HG03565 (cell line): ENCODE measurements at regions not wholly inside any gene's neighbourhood (a gene's known extent, or its start where the extent isn't known, plus 50 kb on each side); places are given as distances from the start of the nearest gene placed in this dataset.

Experiments
- ATAC-seq: cut with Tn5 transposase; IDR thresholded peaks from one replicate; pipeline ENCODE4 v1.9.1; 2021; ENCODE audit warnings: mild to moderate bottlenecking, moderate library complexity; ENCODE audit not compliant: unreplicated experiment

- no peak for ATAC-seq
Measured at GRCh38 chr6:134744301-134744700, 205.6 kb downstream of the ALDH8A1 start.

DNA sequence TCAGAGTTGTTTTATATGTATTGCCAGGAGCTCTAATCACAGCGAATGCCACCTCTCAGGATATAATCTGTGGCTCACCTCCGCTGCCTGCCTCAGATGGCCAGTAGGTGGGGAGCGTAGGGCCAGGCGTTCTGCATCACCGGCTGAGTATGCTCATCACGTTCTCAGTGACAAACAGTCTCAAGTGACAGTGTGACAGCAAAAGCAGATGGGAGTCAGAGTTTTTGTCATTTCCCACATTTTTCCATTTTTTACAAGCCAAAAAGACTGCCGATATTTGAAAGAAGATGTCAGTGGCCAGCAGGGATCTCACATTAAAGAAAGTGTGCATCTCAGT, 208.7 kb downstream of the ALDH8A1 start:
- no peak for ATAC-seq

DNA sequence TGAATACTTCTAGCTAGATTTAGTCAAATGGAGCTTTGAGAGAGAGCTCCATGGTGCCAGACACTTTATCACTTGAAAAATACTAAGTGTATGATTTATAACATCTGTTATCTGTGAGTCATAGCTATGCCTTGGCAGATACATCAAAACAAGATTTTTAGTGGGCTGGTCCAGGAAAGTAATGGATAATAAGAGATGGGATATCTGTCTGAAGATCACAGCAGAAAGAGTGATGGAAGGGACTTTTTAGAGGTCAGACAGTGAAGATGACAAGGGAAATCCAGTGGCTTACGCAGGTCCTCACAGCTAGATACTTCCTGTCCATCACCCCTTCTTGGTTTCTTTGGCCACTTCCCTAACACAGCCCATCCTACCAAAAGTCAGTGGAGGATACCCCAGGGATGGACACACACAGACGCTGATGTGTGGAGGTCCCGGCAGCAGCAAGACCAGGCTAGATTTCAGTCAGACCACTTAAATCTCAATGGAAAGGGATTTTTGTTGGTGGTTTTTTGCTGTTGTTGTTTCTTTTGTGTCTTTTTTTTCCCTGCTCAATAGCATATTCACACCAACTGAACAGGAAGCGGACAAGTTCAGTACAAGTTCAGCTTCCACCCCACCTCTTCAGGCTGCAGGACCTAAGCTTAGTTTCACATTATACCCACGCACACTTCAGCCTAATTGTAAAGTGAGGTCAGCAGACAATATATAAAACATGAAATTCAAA, 209.3 kb downstream of the ALDH8A1 start:
- no peak for ATAC-seq

DNA sequence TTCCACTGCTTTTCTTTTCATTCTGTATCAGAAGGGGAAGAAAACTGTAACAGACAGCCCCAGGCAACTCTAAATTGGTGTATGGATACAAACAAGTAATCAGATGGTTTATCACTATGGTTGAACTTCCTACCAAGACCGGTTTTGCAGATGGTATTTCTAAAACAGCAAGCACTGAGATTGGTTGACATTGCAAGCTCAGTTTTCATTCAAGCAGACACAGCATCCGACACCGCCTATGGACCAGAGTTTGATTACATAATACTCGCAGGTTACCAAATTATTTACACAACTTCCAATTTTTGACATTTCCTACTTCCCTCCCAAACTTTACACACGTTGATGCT, 209.9 kb downstream of the ALDH8A1 start:
- no peak for ATAC-seq

DNA sequence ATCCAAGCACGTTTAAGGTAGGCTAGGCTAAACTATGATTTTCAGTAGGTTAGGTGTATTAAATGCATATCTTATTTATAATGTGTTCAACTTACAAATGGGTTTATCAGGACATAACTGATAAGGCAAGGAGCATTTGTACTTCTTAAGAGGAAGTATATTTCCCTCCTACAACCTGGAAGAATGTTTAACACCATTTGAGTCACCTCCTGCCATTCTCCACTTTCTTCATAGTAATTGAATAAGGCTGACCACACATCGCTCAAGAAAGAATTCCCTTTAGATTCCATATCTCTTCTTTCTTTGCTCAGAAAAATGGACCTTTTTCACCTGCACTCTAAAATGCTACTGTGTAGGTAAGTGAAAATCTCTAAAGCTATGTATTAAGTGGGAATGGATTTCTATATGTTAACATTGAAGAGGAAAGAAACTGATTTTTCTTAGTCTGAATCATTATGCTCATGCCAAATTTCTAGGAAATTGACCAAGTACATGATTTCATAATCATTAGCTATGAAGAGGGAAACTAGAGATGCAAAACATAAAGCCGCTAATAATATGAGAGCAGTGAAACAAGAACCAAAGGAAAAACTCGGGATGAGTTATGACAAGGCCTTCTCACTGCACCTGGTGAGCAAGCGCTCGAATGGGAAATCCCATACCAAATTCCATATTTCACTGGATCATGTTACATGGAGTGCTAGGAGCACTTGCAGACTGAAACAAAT, 210.4 kb downstream of the ALDH8A1 start:
- ATAC-seq: no peak

GRCh38 chr6:134738211-134738885, 211.6 kb downstream of the ALDH8A1 start:
- no peak for ATAC-seq

DNA sequence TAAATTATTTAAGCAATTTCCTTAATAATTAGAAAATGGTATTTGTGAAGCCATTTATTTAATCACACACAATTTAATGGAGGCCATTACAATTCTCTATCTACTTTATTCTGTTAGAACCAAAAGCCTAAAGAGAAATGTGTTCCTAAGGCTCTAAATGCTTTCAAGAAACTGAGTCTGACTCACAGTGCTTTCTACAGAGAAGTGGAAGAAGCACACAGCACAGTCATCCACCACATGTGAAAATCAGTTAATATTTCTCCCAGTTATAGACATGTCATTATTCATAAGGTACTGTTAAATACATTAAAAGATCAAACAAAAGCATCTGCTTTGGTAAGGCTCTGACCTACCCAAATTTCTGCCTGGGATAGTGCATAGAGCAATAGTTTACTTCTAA, 214.4 kb downstream of the ALDH8A1 start:
- no peak for ATAC-seq

- ATAC-seq: no peak
Measured at GRCh38 chr6:134734312-134734869, 215.5 kb downstream of the ALDH8A1 start.

- no peak for ATAC-seq
Measured at GRCh38 chr6:134733801-134734200, 216.1 kb downstream of the ALDH8A1 start.

- ATAC-seq: no peak
Measured at GRCh38 chr6:134732763-134733162, 217.1 kb downstream of the ALDH8A1 start.

GRCh38 chr6:134731615-134732014, 218.3 kb downstream of the ALDH8A1 start:
- ATAC-seq: no peak

DNA sequence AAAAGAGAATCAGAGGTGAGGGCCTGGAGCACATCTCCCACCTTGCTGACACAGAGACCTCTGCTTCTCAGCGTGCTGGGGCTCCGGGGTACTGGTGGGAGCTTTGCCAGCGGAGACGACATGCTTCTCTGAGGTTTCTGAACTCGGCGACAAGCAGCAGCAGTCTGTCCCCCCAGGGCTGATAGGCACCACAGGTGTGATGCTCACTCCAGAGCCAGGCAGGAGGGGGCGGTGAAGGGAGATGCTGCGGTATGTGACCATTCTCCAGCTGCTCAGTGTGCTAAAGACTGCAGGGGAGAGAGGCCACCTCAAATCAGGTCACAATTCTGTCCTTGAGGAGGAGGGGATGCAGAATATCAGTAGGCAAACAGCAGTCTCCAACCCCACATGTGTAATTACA, 219.9 kb downstream of the ALDH8A1 start:
- ATAC-seq: no peak

DNA sequence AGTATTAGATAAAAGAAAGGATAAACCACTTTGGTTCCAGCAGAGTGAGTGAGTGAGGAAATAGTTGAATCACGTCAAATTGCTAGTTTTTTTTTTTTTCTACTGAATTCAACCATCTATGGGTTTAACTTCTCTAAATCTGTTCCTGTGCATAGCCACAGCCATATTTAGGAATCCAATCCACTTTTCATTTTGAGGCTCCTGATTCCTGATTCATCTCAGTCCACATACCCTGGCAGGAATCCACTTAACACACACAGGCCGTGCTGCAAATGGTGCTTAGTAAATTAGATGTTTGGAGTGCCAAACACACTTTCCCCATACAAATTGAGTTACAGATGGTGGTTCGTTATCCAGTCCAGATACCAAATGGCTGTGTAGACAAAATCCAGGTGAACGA, 220.3 kb downstream of the ALDH8A1 start:
- ATAC-seq: no peak

- ATAC-seq: no peak
Measured at GRCh38 chr6:134727081-134727480, 222.8 kb downstream of the ALDH8A1 start.

DNA sequence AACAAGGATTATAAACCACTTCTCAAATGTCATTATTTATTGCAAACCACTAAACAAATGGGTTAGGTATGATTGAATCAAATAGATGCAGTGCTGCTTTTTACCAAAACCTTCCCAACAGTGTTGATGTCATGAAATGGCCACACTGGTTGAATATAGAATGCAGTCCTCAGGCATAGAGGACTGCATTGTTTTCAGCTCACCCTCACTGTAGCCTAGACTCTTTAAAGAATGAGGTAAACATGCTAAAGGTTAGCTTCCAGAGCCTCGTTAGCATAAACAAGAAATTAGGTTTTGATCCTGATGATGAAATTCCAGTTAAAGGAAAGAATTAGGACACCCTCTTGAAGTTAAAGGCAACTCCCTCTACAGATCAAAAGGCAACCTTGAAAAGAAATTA, 224.3 kb downstream of the ALDH8A1 start:
- ATAC-seq: no peak

DNA sequence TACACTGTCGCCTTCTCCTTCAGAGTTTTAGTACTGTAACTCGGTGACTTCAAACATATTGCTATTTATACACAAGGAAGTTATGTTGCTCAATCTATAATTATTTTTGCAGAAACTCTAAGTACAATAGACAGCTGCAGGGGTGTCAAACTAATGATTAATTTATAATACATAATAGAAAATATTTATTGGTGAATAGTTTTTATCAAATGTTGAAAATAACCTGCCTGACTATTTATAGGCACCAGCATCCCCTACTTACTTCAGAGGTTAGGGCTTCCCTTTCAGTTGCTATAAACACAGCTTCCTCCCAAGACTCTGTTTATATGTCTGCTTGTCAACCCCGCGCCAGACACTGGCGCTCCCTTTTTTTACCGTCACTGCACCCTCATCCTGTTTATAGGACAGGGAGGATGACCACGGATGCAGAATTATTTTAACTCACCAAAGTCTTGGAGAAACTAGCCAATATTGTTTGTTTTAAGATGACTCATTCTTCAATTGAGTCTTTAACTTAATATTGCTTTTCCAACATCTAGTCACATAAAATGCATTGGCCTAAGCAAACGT, 225.0 kb downstream of the ALDH8A1 start:
- ATAC-seq: no peak

GRCh38 chr6:134723081-134723871, 226.6 kb downstream of the ALDH8A1 start:
- no peak for ATAC-seq

DNA sequence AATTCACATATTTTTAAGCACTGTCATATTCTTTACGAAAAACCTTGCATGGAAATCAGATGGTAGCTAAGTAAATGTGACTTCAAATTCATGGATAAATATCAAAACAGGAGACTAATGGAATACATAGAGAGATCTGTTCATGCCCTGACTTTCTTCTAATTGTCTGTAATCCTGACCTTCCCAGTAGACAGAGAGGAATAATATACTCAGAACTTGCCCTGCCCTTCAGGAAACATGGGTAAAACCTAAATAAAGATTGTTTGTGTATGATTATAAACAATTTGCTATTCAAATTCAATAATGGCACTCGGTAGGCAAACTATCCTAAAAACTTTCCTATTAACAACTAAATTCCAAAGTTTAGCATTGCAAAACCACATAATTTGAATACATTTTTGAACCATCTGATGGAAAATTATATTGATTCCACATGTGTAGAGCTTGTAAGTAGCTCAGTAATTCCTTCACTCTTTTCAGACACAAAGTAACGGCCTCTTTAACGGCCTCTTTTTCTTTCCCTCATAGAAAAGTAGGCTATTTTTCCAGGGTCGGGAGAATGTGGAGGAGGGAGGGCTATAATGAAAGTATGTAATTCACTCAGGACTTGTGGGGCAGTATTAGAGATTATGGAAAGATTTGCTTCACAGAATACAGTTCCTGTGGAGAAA, 227.6 kb downstream of the ALDH8A1 start:
- no peak for ATAC-seq

- no peak for ATAC-seq
Measured at GRCh38 chr6:134721060-134721405, 228.9 kb downstream of the ALDH8A1 start.

- ATAC-seq: no peak
Measured at GRCh38 chr6:134720353-134721059, 229.4 kb downstream of the ALDH8A1 start.
